K562 (cell line): ENCODE measurements at regions not wholly inside any gene's neighbourhood (a gene's known extent, or its start where the extent isn't known, plus 50 kb on each side); places are given as distances from the start of the nearest gene placed in this dataset.

Source experiments
- ATF3 ChIP-seq, 2 experiments: fragments of 450-650 bp in 1 of 2; sonication (generic) in 1 of 2; formaldehyde crosslinking in 1 of 2; IDR thresholded peaks in 1 of 2; conservative IDR thresholded peaks in 1 of 2; 2 replicates each; pipeline versions ENCODE4 v1.6.1 to v1.8.1; 2016 to 2023; ENCODE audit warnings: mild to moderate bottlenecking in 2 of 2, moderate library complexity in 2 of 2, inconsistent platforms in 1 of 2, missing genetic modification reagents in 1 of 2
- MCM7 ChIP-seq, 2 experiments: fragments of 450-650 bp; IDR thresholded peaks; 2 replicates each; pipeline ENCODE4 v1.6.1; 2016 to 2018
- NFIX ChIP-seq: fragments of 250-450 bp; sonication (Bioruptor Pico); IDR thresholded peaks from 2 replicates; pipeline ENCODE4 v1.4.0; 2020; ENCODE audit warnings: low read depth, mild to moderate bottlenecking, moderate library complexity
- NR1H2 ChIP-seq: sonication (generic); formaldehyde crosslinking; IDR thresholded peaks from 2 replicates; pipeline ENCODE4 v1.4.0; 2020; ENCODE audit warnings: mild to moderate bottlenecking, missing genetic modification reagents
- RBM17 ChIP-seq: fragments of 200-400 bp; formaldehyde crosslinking; IDR thresholded peaks from 2 replicates; pipeline ENCODE4 v1.6.1; 2017; ENCODE audit warnings: low read depth, mild to moderate bottlenecking, low read length, borderline replicate concordance
- SP1 ChIP-seq: sonication (generic); formaldehyde crosslinking; IDR thresholded peaks from 2 replicates; pipeline ENCODE4 v1.8.1; 2022; ENCODE audit warnings: mild to moderate bottlenecking, missing genetic modification reagents
- THAP12 ChIP-seq: fragments of 250-450 bp; sonication (Bioruptor Pico); IDR thresholded peaks from 2 replicates; pipeline ENCODE4 v1.9.0; 2021; ENCODE audit warnings: mild to moderate bottlenecking, inconsistent platforms
- ZNF124 ChIP-seq: sonication (generic); formaldehyde crosslinking; IDR thresholded peaks from 2 replicates; pipeline ENCODE4 v1.8.1; 2022; ENCODE audit warnings: missing genetic modification reagents

GRCh38 chr16:79950932-79951719 lies 350.6 kb upstream of the MAF start:
- TF ChIP-seq MCM7 (IDR thresholded peaks at IDR 0.05) = no peak
- TF ChIP-seq ZNF124 (CRISPR knock-in tag) = no peak
- no peak for TF ChIP-seq THAP12 (CRISPR knock-in tag)
- no peak for TF ChIP-seq RBM17
- no peak for TF ChIP-seq SP1 (CRISPR knock-in tag)
- TF ChIP-seq ATF3 (IDR thresholded peaks at IDR 0.05) = no peak; the same call in 1 of the 2 replicates
- TF ChIP-seq ATF3 (CRISPR knock-in tag; conservative IDR thresholded peaks at IDR 0.05) = no peak
- no peak for TF ChIP-seq NR1H2 (CRISPR knock-in tag)
- no peak for TF ChIP-seq NFIX
